IMR-90 (cell line): ENCODE measurements at regions not wholly inside any gene's neighbourhood (a gene's known extent, or its start where the extent isn't known, plus 50 kb on each side); places are given as distances from the start of the nearest gene placed in this dataset.

ENCODE experiments used
- ATAC-seq: fragments of 200-7000 bp; cut with Tn5 transposase; 2 replicates; pipeline ENCODE4 v1.9.1; 2020; ENCODE audit warnings: low read depth, mild to moderate bottlenecking, moderate library complexity
- BruUV-seq: library from RNA; stranded (reverse); fragments of 400-500 nt; replicated peaks from 2 replicates; lab custom pipeline; 2021; lab: Mats Ljungman, UMichigan
- CTCF ChIA-PET: fragments of 300-600 bp; formaldehyde crosslinking; extraction: SDS; loops from one replicate; lab custom pipeline; 2021; ENCODE audit warnings: antibody characterized with exemption; lab: Yijun Ruan, JAX
- POLR2A ChIA-PET: fragments of 300-600 bp; sonication (Branson Sonifier 250); formaldehyde crosslinking; loops from one replicate; lab custom pipeline; 2022; ENCODE audit warnings: antibody characterized with exemption; ENCODE audit not compliant: unreplicated experiment; lab: Charles Lee
- DNase-seq: peaks from one replicate; pipeline ENCODE4 v3.0.0; 2013
- H2AFZ ChIP-seq: replicated peaks from 2 replicates; pipeline ENCODE3; 2013; ENCODE audit warnings: low read length, mild to moderate bottlenecking; ENCODE audit not compliant: poor library complexity
- H2AK5ac ChIP-seq: 2 replicates; pipeline ENCODE4 v1.6.1; 2013; ENCODE audit warnings: low read depth, low read length, inconsistent platforms
- H2AK9ac ChIP-seq: replicated peaks from 2 replicates; pipeline ENCODE3; 2013; ENCODE audit warnings: mild to moderate bottlenecking, low read depth, low read length, moderate library complexity; ENCODE audit not compliant: poor library complexity
- H2BK120ac ChIP-seq: 2 replicates; pipeline ENCODE4 v1.6.1; 2013; ENCODE audit warnings: low read depth, low read length, inconsistent platforms
- H2BK15ac ChIP-seq: 3 replicates; pipeline ENCODE4 v1.6.1; 2013; ENCODE audit warnings: low read depth, low read length, inconsistent platforms
- H2BK20ac ChIP-seq: 2 replicates; pipeline ENCODE4 v1.6.1; 2013; ENCODE audit warnings: low read depth, mild to moderate bottlenecking, inconsistent platforms, low read length, moderate library complexity
- H2BK5ac ChIP-seq: 2 replicates; pipeline ENCODE4 v1.6.1; 2013; ENCODE audit warnings: mild to moderate bottlenecking, low read depth, low read length, inconsistent platforms; ENCODE audit not compliant: poor library complexity, severe bottlenecking
- H3K14ac ChIP-seq: replicated peaks from 2 replicates; pipeline ENCODE4 v1.6.1; 2013; ENCODE audit warnings: low read depth, low read length, inconsistent platforms
- H3K18ac ChIP-seq: 2 replicates; pipeline ENCODE4 v1.6.1; 2013; ENCODE audit warnings: low read depth, low read length, control low read depth
- H3K23ac ChIP-seq: 2 replicates; pipeline ENCODE4 v1.6.1; 2013; ENCODE audit warnings: low read depth, low read length, inconsistent platforms
- H3K27ac ChIP-seq: 2 replicates; pipeline ENCODE4 v1.5.1; 2013; ENCODE audit warnings: mild to moderate bottlenecking, control low read depth, low read length; ENCODE audit not compliant: insufficient read depth
- H3K27me3 ChIP-seq: 2 replicates; pipeline ENCODE4 v1.6.1; 2013; ENCODE audit warnings: low read length; ENCODE audit not compliant: control insufficient read depth, insufficient read depth
- H3K36me3 ChIP-seq: 2 replicates; pipeline ENCODE4 v1.6.1; 2013; ENCODE audit warnings: low read length, mixed read lengths; ENCODE audit not compliant: control insufficient read depth, insufficient read depth
- H3K4ac ChIP-seq: 2 replicates; pipeline ENCODE4 v1.6.1; 2013; ENCODE audit warnings: low read depth, low read length, inconsistent platforms
- H3K4me1 ChIP-seq: 2 replicates; pipeline ENCODE4 v1.6.1; 2013; ENCODE audit warnings: low read length, mixed read lengths; ENCODE audit not compliant: control insufficient read depth, insufficient read depth
- H3K4me2 ChIP-seq: 2 replicates; pipeline ENCODE4 v1.6.1; 2013; ENCODE audit warnings: low read depth, mild to moderate bottlenecking, control low read depth, low read length, moderate library complexity
- H3K4me3 ChIP-seq: 2 replicates; pipeline ENCODE4 v1.5.1; 2013; ENCODE audit warnings: low read depth, mild to moderate bottlenecking, control low read depth, low read length, moderate library complexity; ENCODE audit not compliant: insufficient read depth
- H3K56ac ChIP-seq: 2 replicates; pipeline ENCODE4 v1.6.1; 2013; ENCODE audit warnings: low read length, inconsistent platforms; ENCODE audit not compliant: insufficient read depth; ENCODE audit errors: extremely low read depth
- H3K79me1 ChIP-seq, 2 experiments: 2 replicates each; pipeline ENCODE4 v1.6.1; 2013; ENCODE audit warnings: low read length in 2 of 2, inconsistent platforms in 1 of 2, low read depth in 1 of 2
- H3K9ac ChIP-seq: 2 replicates; pipeline ENCODE4 v1.6.1; 2013; ENCODE audit warnings: low read depth, low read length, control low read depth
- H3K9me1 ChIP-seq: 2 replicates; pipeline ENCODE4 v1.6.1; 2013; ENCODE audit warnings: low read length, inconsistent platforms; ENCODE audit not compliant: insufficient read depth
- H3K9me3 ChIP-seq: 2 replicates; pipeline ENCODE4 v1.6.1; 2013; ENCODE audit warnings: low read length; ENCODE audit not compliant: control insufficient read depth, insufficient read depth
- H4K20me1 ChIP-seq: 2 replicates; pipeline ENCODE4 v1.6.1; 2013; ENCODE audit warnings: low read length, inconsistent platforms; ENCODE audit not compliant: insufficient read depth
- H4K5ac ChIP-seq: 2 replicates; pipeline ENCODE4 v1.6.1; 2013; ENCODE audit warnings: mild to moderate bottlenecking, low read depth, low read length, control low read depth
- H4K8ac ChIP-seq, 2 experiments: 2 replicates each; pipeline ENCODE4 v1.6.1; 2013; ENCODE audit warnings: low read depth in 2 of 2, low read length in 2 of 2, control low read depth in 1 of 2, inconsistent platforms in 1 of 2
- H4K91ac ChIP-seq: 2 replicates; pipeline ENCODE4 v1.6.1; 2013; ENCODE audit warnings: low read depth, low read length, inconsistent platforms; ENCODE audit not compliant: insufficient read depth
- BHLHE40 ChIP-seq: fragments of 150-350 bp; IDR thresholded peaks from 2 replicates; pipeline ENCODE4 v1.6.1; 2016; ENCODE audit warnings: mild to moderate bottlenecking, low read depth, low read length
- CHD1 ChIP-seq: IDR thresholded peaks from 2 replicates; pipeline ENCODE4 v1.6.1; 2012; ENCODE audit warnings: low read depth, low read length, improper control_type of control experiment
- NFE2L2 ChIP-seq: fragments of 150-350 bp; IDR thresholded peaks from 2 replicates; pipeline ENCODE4 v1.6.1; 2016; ENCODE audit warnings: low read depth, mild to moderate bottlenecking, low read length
- SMC3 ChIP-seq: fragments of 150-350 bp; IDR thresholded peaks from 2 replicates; pipeline ENCODE4 v1.6.1; 2016; ENCODE audit warnings: low read depth, mild to moderate bottlenecking, antibody characterized with exemption, low read length, moderate library complexity
- WGBS, 2 experiments: methylation state at CpG; one replicate each; pipeline versions ENCODE4 v1.1.5 to v1.1.7; 2013; ENCODE audit warnings: missing lambda C conversion rate in 2 of 2; ENCODE audit not compliant: insufficient read length in 1 of 2; ENCODE audit errors: extremely low coverage in 2 of 2; 5-methylcytosine and 5-hydroxymethylcytosine counted together
- dilution Hi-C: fragments of 300-500 bp; cut with HindIII; formaldehyde crosslinking; loops from one replicate; pipeline ENCODE4 v1.14.3; 2018; ENCODE audit warnings: low sequenced_read_pairs; ENCODE audit not compliant: unreplicated experiment
- in situ Hi-C: fragments of 300-500 bp; cut with MboI; formaldehyde crosslinking; loops from 3 replicates; pipeline ENCODE4 v1.14.3; 2019; ENCODE audit warnings: low sequenced_read_pairs, inconsistent platforms, mixed read lengths
- intact Hi-C: fragments of 100-400 bp; cut with micrococcal nuclease; formaldehyde crosslinking; loops from 2 replicates; pipeline ENCODE4 v1.10.0; 2022

GRCh38 chr2:42875880-42876279, 83.5 kb upstream of the HAAO start:
- in situ Hi-C loops = no loop called here
- dilution Hi-C loops = no loop called here
- no peak overlapping the region for H3K14ac ChIP-seq
- no peak for DNase-seq
- intact Hi-C loops = no loop called here
- H2AK5ac ChIP-seq = no peak overlapping the region
- H3K18ac ChIP-seq = no peak overlapping the region
- no peaks in the 10 kb centered on the region for H3K27me3 ChIP-seq
- no peaks in the 10 kb centered on the region for H3K9me3 ChIP-seq
- no peak overlapping the region for H3K9ac ChIP-seq
- no peak overlapping the region for H2BK120ac ChIP-seq
- no peak overlapping the region for H2BK5ac ChIP-seq
- no peaks in the 10 kb centered on the region for H3K79me1 ChIP-seq
- H2AK9ac ChIP-seq = no peak overlapping the region
- ATAC-seq = no peak
- ChIA-PET CTCF (no interaction called here), POLR2A (no interaction called here)
- H3K27ac ChIP-seq = no peak overlapping the region
- no TSS peak for BruUV-seq
- H4K91ac ChIP-seq = no peak overlapping the region
- 76% methylated on average over 3 of the region's 3 CpGs; no CpG with 5 or more reads in 1 of the 2 experiments for WGBS, 2 experiments
- TF ChIP-seq NFE2L2 = no peak
- TF ChIP-seq SMC3 = no peak
- TF ChIP-seq BHLHE40 = no peak
- no peak for TF ChIP-seq CHD1
- no peak overlapping the region for H3K4ac ChIP-seq
- H3K36me3 ChIP-seq = no peaks in the 10 kb centered on the region
- H4K8ac ChIP-seq = no peak overlapping the region
- no peaks in the 10 kb centered on the region for H4K20me1 ChIP-seq
- no peak overlapping the region for H3K4me3 ChIP-seq
- no peak overlapping the region for H2BK15ac ChIP-seq
- H3K23ac ChIP-seq = no peak overlapping the region
- H3K56ac ChIP-seq = no peak overlapping the region
- H3K4me1 ChIP-seq = no peaks in the 10 kb centered on the region; the same call in 1 of the 2 replicates
- H2AFZ ChIP-seq = no peak overlapping the region
- no peak overlapping the region for H2BK20ac ChIP-seq
- no peaks in the 10 kb centered on the region for H3K9me1 ChIP-seq
- H4K5ac ChIP-seq = no peak overlapping the region
- no peak overlapping the region for H3K4me2 ChIP-seq
